ENCODE measurements at regions not wholly inside any gene's neighbourhood (a gene's known extent, or its start where the extent isn't known, plus 50 kb on each side); places are given as distances from the start of the nearest gene placed in this dataset.

GRCh38 chr17:68662037-68662432, 60.9 kb upstream of the FAM20A start:
- TF ChIP-seq POLR2A (IDR thresholded peaks at IDR 0.05) (no peak), CTCF (IDR thresholded peaks at IDR 0.05) (no peak)

All from heart left ventricle (tissue), 13 donors.